Glutamatergic neuron (in vitro differentiated cells): ENCODE measurements at regions not wholly inside any gene's neighbourhood (a gene's known extent, or its start where the extent isn't known, plus 50 kb on each side); places are given as distances from the start of the nearest gene placed in this dataset.

Experiments
- DNase-seq: peaks from one replicate; pipeline ENCODE4 v3.0.0; 2022
- H3K27ac Mint-ChIP-seq: one replicate; pipeline ENCODE4 v1.8.0; 2020; ENCODE audit warnings: mild to moderate bottlenecking, mixed read lengths, inconsistent platforms; ENCODE audit not compliant: unreplicated experiment
- H3K27me3 Mint-ChIP-seq: one replicate; pipeline ENCODE4 v1.8.0; 2020; ENCODE audit warnings: mild to moderate bottlenecking, moderate library complexity, mixed read lengths, inconsistent platforms; ENCODE audit not compliant: unreplicated experiment
- H3K36me3 Mint-ChIP-seq: one replicate; pipeline ENCODE4 v1.8.0; 2020; ENCODE audit warnings: mild to moderate bottlenecking, mixed read lengths, inconsistent platforms; ENCODE audit not compliant: unreplicated experiment
- H3K4me1 Mint-ChIP-seq: one replicate; pipeline ENCODE4 v1.8.0; 2020; ENCODE audit warnings: mild to moderate bottlenecking, low read depth, mixed read lengths, inconsistent platforms; ENCODE audit not compliant: unreplicated experiment
- H3K4me3 Mint-ChIP-seq: one replicate; pipeline ENCODE4 v1.8.0; 2020; ENCODE audit warnings: mild to moderate bottlenecking, mixed read lengths, inconsistent platforms; ENCODE audit not compliant: unreplicated experiment
- H3K9me3 Mint-ChIP-seq: one replicate; pipeline ENCODE4 v1.8.0; 2020; ENCODE audit warnings: mild to moderate bottlenecking, moderate library complexity, mixed read lengths, inconsistent platforms; ENCODE audit not compliant: unreplicated experiment
- TF ChIP-seq, protein P1 (sequence below): fragments of 200-600 bp; sonication (generic); IDR thresholded peaks from one replicate; pipeline ENCODE4 v1.5.0; 2021; ENCODE audit not compliant: partially characterized antibody, unreplicated experiment

DNA sequence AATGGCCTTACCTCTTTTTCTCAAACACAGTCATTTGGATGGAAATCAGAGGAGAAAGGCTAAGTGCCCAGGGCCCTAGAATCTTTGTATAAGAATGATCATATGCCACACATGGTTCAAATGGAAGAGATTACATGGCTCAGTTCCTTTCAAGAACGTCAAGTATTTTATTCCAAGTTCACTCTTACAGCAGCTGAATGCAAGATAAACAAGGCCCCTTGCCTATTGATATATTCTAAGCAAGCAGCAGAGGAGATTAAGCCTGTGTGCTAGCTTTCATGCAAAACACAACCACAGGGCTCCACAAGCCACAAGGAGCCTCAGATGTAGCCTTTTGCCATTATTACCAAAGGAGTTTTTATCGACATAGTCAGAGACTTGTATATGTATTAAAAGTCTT lies 55.3 kb upstream of the SLCO6A1 start:
- Mint-ChIP-seq H3K27ac (no peak overlapping the region), H3K36me3 (no peaks in the 10 kb centered on the region), H3K27me3 (peaks cover 1% of the 10 kb centered on the region), H3K4me3 (no peak overlapping the region), H3K4me1 (no peaks in the 10 kb centered on the region), H3K9me3 (no peaks in the 10 kb centered on the region)
- DNase-seq = no peak
- TF ChIP-seq, protein P1, sequence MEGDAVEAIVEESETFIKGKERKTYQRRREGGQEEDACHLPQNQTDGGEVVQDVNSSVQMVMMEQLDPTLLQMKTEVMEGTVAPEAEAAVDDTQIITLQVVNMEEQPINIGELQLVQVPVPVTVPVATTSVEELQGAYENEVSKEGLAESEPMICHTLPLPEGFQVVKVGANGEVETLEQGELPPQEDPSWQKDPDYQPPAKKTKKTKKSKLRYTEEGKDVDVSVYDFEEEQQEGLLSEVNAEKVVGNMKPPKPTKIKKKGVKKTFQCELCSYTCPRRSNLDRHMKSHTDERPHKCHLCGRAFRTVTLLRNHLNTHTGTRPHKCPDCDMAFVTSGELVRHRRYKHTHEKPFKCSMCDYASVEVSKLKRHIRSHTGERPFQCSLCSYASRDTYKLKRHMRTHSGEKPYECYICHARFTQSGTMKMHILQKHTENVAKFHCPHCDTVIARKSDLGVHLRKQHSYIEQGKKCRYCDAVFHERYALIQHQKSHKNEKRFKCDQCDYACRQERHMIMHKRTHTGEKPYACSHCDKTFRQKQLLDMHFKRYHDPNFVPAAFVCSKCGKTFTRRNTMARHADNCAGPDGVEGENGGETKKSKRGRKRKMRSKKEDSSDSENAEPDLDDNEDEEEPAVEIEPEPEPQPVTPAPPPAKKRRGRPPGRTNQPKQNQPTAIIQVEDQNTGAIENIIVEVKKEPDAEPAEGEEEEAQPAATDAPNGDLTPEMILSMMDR = no peak

DNA sequence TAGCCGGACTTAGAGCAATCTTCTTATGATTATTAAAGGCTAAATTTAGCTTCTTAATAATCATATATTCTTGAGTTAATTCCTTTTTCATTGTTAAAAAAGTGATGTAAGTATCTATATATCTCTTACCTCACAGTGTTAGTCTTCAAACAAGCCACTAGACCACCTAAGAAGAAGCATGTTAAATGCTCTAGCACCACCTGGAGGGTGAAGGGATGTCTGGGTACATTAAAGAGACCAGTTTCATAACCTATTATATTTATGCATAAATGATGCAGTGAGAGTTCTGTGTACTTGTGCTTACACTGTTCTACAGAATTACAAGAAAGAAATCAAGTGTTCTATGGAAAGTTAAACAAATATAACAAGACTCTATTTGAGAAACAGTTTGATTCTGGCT lies 55.9 kb upstream of the SLCO6A1 start:
- H3K27me3 Mint-ChIP-seq = peaks cover 3% of the 10 kb centered on the region
- H3K9me3 Mint-ChIP-seq = no peaks in the 10 kb centered on the region
- no peak overlapping the region for H3K4me3 Mint-ChIP-seq
- no peak overlapping the region for H3K27ac Mint-ChIP-seq
- TF ChIP-seq, protein P1 = no peak
- no peaks in the 10 kb centered on the region for H3K4me1 Mint-ChIP-seq
- no peaks in the 10 kb centered on the region for H3K36me3 Mint-ChIP-seq
- DNase-seq = no peak

DNA sequence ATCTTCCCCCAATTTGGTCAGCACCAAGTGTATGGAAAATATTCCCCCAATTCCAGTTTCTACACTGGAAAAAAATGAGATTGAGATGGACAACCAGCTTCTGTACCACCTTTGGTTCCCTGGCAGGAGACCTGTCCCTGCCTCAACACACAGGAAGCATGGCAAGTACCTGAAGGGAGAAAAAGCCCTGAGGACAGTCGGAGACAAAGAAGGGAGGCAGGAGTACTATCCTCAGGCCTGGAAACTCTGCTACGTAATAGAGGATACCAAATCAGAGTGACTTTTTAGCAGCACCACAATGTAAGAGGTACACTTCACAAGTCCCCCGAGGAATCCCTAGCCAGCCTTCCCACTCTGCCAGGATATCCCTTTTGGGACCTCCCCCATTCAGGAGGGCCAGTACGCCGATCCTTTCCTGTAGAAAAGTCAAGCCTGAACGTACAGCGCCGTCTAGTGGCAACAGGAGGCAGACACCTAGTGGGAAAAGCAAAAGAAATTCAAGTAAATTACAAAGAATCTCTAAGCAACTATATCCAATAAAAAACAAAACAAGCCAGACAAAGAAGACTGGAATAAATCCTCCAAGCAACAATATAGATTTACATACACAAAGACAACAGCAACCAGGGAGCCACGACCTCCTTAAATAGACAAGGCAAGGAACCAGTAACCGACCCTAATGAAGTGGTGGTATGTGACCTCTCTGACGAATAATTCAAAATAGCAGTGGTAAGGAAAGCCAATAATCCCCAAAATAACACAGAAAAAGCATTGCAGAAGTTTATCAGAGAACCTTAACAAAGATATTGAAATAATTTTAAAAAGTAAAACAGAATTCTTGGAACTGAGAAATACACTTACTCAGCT lies 63.3 kb upstream of the SLCO6A1 start:
- Mint-ChIP-seq H3K27ac (no peak overlapping the region), H3K4me3 (no peak overlapping the region), H3K27me3 (peaks cover 3% of the 10 kb centered on the region), H3K36me3 (no peaks in the 10 kb centered on the region), H3K9me3 (no peaks in the 10 kb centered on the region), H3K4me1 (no peaks in the 10 kb centered on the region)
- peak; percentile 62 for DNase-seq
- TF ChIP-seq, protein P1 = peak; percentile 81

DNA sequence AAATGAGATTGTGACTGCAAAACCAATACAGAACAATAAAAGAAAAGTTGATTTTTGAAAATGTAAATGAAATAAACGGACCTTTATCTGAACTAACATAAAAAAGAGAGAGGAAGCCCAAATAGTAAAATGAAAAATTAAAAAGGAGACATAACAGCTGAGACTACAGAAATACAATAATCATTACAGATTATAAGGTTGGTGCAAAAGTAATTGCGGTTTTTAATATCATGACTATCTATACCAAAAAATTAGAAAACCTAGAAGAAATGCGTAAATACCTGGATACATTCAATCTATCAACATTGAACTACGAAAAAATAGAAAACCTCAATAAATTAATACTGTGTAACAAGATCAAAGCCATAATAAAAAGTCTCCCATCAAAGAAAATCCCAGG lies 71.9 kb upstream of the SLCO6A1 start:
- Mint-ChIP-seq H3K4me3 (no peak overlapping the region), H3K27ac (no peak overlapping the region), H3K36me3 (no peaks in the 10 kb centered on the region), H3K27me3 (no peaks in the 10 kb centered on the region), H3K4me1 (no peaks in the 10 kb centered on the region), H3K9me3 (no peaks in the 10 kb centered on the region)
- no peak for DNase-seq
- TF ChIP-seq, protein P1 = no peak

DNA sequence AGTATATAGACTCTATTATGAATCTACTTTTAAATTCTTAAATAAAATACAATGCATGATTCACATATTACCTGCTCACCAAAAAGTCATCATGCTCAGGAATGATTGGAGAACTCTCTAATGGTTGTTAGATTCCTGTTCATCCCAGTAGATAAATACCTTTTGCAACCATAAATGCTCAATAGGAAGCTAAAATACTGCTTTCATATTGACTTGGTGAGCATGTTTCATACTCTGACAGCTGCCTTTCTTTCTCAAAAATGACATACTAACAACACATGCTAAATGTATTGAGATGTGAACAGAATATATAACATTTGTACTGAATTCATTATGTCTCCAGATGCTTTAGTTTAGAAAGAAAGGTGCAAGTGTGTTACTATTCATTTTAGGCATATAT lies 79.6 kb upstream of the SLCO6A1 start:
- Mint-ChIP-seq H3K9me3 (no peaks in the 10 kb centered on the region), H3K4me1 (no peaks in the 10 kb centered on the region), H3K4me3 (no peak overlapping the region), H3K27me3 (no peaks in the 10 kb centered on the region), H3K36me3 (no peaks in the 10 kb centered on the region), H3K27ac (no peak overlapping the region)
- TF ChIP-seq, protein P1 = no peak
- no peak for DNase-seq
